Chondrocyte (in vitro differentiated cells): ENCODE measurements at regions not wholly inside any gene's neighbourhood (a gene's known extent, or its start where the extent isn't known, plus 50 kb on each side); places are given as distances from the start of the nearest gene placed in this dataset.

Experiments used
- DNase-seq: peaks from one replicate; pipeline ENCODE4 v3.0.0; 2021; ENCODE audit warnings: mixed read lengths, low spot score
- H3K27ac Mint-ChIP-seq: one replicate; pipeline ENCODE4 v1.8.0; 2021; ENCODE audit warnings: mild to moderate bottlenecking, moderate library complexity, mixed read lengths; ENCODE audit not compliant: unreplicated experiment
- H3K27me3 Mint-ChIP-seq: 2 replicates; pipeline ENCODE4 v1.8.0; 2021; ENCODE audit warnings: low read depth, mixed read lengths
- H3K36me3 Mint-ChIP-seq: 2 replicates; pipeline ENCODE4 v1.8.0; 2021; ENCODE audit warnings: low read depth, mixed read lengths
- H3K4me1 Mint-ChIP-seq: 2 replicates; pipeline ENCODE4 v1.8.0; 2021; ENCODE audit warnings: low read depth, mild to moderate bottlenecking, mixed read lengths
- H3K4me3 Mint-ChIP-seq: one replicate; pipeline ENCODE4 v1.8.0; 2021; ENCODE audit warnings: mild to moderate bottlenecking, moderate library complexity, mixed read lengths; ENCODE audit not compliant: unreplicated experiment
- H3K9me3 Mint-ChIP-seq: 2 replicates; pipeline ENCODE4 v1.8.0; 2021; ENCODE audit warnings: low read depth, mixed read lengths
- CTCF ChIP-seq: fragments of 200-600 bp; sonication (generic); IDR thresholded peaks from 2 replicates; pipeline ENCODE4 v1.5.0; 2021; ENCODE audit warnings: antibody characterized with exemption, mild to moderate bottlenecking, moderate library complexity

- peaks cover 3% of the 10 kb centered on the region for H3K9me3 Mint-ChIP-seq
- H3K27ac Mint-ChIP-seq = no peak overlapping the region
- H3K36me3 Mint-ChIP-seq = no peaks in the 10 kb centered on the region
- DNase-seq = no peak
- peaks cover 8% of the 10 kb centered on the region for H3K4me1 Mint-ChIP-seq
- no peaks in the 10 kb centered on the region for H3K27me3 Mint-ChIP-seq
- TF ChIP-seq CTCF = no peak
- H3K4me3 Mint-ChIP-seq = no peak overlapping the region
These were observed 282.9 kb downstream of the DUSP6 start for GRCh38 chr12:89069431-89069830.

GRCh38 chr12:89067421-89068187, 284.7 kb downstream of the DUSP6 start:
- H3K27me3 Mint-ChIP-seq = no peaks in the 10 kb centered on the region
- H3K4me3 Mint-ChIP-seq = no peak overlapping the region
- no peak for DNase-seq
- H3K27ac Mint-ChIP-seq = peak overlapping the region; percentile 22
- peaks cover 3% of the 10 kb centered on the region for H3K9me3 Mint-ChIP-seq
- no peak for TF ChIP-seq CTCF
- H3K4me1 Mint-ChIP-seq = peaks cover 8% of the 10 kb centered on the region
- H3K36me3 Mint-ChIP-seq = no peaks in the 10 kb centered on the region

- Mint-ChIP-seq H3K36me3 (no peaks in the 10 kb centered on the region), H3K27ac (no peak overlapping the region), H3K4me1 (peaks cover 16% of the 10 kb centered on the region), H3K4me3 (no peak overlapping the region), H3K27me3 (no peaks in the 10 kb centered on the region), H3K9me3 (peaks cover 3% of the 10 kb centered on the region)
- no peak for DNase-seq
- no peak for TF ChIP-seq CTCF
These were observed 287.5 kb downstream of the DUSP6 start for GRCh38 chr12:89064780-89065179.

GRCh38 chr12:89064151-89064550, 288.1 kb downstream of the DUSP6 start:
- no peak overlapping the region for H3K27ac Mint-ChIP-seq
- H3K36me3 Mint-ChIP-seq = no peaks in the 10 kb centered on the region
- no peak for TF ChIP-seq CTCF
- no peak overlapping the region for H3K4me3 Mint-ChIP-seq
- DNase-seq = no peak
- peaks cover 18% of the 10 kb centered on the region for H3K4me1 Mint-ChIP-seq
- H3K27me3 Mint-ChIP-seq = no peaks in the 10 kb centered on the region
- peaks cover 3% of the 10 kb centered on the region for H3K9me3 Mint-ChIP-seq

- Mint-ChIP-seq H3K4me1 (peaks cover 18% of the 10 kb centered on the region), H3K36me3 (no peaks in the 10 kb centered on the region), H3K9me3 (peaks cover 3% of the 10 kb centered on the region), H3K27ac (no peak overlapping the region), H3K4me3 (no peak overlapping the region), H3K27me3 (no peaks in the 10 kb centered on the region)
- no peak for DNase-seq
- no peak for TF ChIP-seq CTCF
These were observed 289.3 kb downstream of the DUSP6 start for GRCh38 chr12:89062996-89063395.
